DND-41 (cell line): ENCODE measurements at regions not wholly inside any gene's neighbourhood (a gene's known extent, or its start where the extent isn't known, plus 50 kb on each side); places are given as distances from the start of the nearest gene placed in this dataset.

ENCODE experiments used
- ATAC-seq: fragments of 200-7000 bp; cut with Tn5 transposase; 3 replicates; pipeline ENCODE4 v1.9.1; 2021; ENCODE audit warnings: low read depth; ENCODE audit not compliant: insufficient read depth
- DNase-seq: peaks from one replicate; pipeline ENCODE4 v3.0.0-alpha.2; 2020
- H2AFZ ChIP-seq: 2 replicates; pipeline ENCODE4 v1.6.0; 2012; ENCODE audit warnings: low read depth, low read length
- H3K27ac ChIP-seq: 2 replicates; pipeline ENCODE4 v1.5.1; 2012; ENCODE audit warnings: low read length, inconsistent platforms
- H3K27me3 ChIP-seq: fragments of 200-600 bp; sonication (generic); 2 replicates; pipeline ENCODE4 v1.6.0; 2012; ENCODE audit warnings: low read length, mild to moderate bottlenecking, inconsistent platforms; ENCODE audit not compliant: insufficient read depth, poor library complexity
- H3K36me3 ChIP-seq: 2 replicates; pipeline ENCODE4 v1.5.1; 2012; ENCODE audit warnings: low read length, inconsistent platforms; ENCODE audit not compliant: insufficient read depth
- H3K4me1 ChIP-seq: 2 replicates; pipeline ENCODE4 v1.5.1; 2012; ENCODE audit warnings: mild to moderate bottlenecking, low read length; ENCODE audit not compliant: insufficient read depth
- H3K4me2 ChIP-seq: 2 replicates; pipeline ENCODE4 v1.6.0; 2012; ENCODE audit warnings: mild to moderate bottlenecking, moderate library complexity, low read length, inconsistent platforms; ENCODE audit not compliant: insufficient read depth
- H3K4me3 ChIP-seq, 2 experiments: fragments of 200-600 bp in 1 of 2; shearing (Covaris generic) in 1 of 2; 2 replicates each; pipeline ENCODE4 v1.5.1; 2012 to 2016; ENCODE audit warnings: inconsistent platforms in 2 of 2, low read length in 2 of 2, mild to moderate bottlenecking in 2 of 2, low read depth in 1 of 2, moderate library complexity in 1 of 2
- H3K79me2 ChIP-seq: 2 replicates; pipeline ENCODE4 v1.6.0; 2012; ENCODE audit warnings: low read length, inconsistent platforms; ENCODE audit not compliant: insufficient read depth
- H3K9ac ChIP-seq: 2 replicates; pipeline ENCODE4 v1.6.0; 2012; ENCODE audit warnings: low read depth, mild to moderate bottlenecking, inconsistent platforms, low read length, moderate library complexity
- H3K9me3 ChIP-seq: 2 replicates; pipeline ENCODE4 v1.5.1; 2012; ENCODE audit warnings: low read length, moderate library complexity, mild to moderate bottlenecking, inconsistent platforms; ENCODE audit not compliant: insufficient read depth, severe bottlenecking
- H4K20me1 ChIP-seq: 2 replicates; pipeline ENCODE4 v1.6.0; 2012; ENCODE audit warnings: low read length; ENCODE audit not compliant: insufficient read depth
- CTCF ChIP-seq: IDR thresholded peaks from 2 replicates; pipeline ENCODE4 v1.5.1; 2012; ENCODE audit warnings: borderline replicate concordance, low read length, moderate library complexity, mild to moderate bottlenecking; ENCODE audit not compliant: poor library complexity, severe bottlenecking; ENCODE audit errors: extremely low read depth
- EZH2 ChIP-seq: IDR thresholded peaks from 3 replicates; pipeline ENCODE4 v1.6.1; 2012; ENCODE audit warnings: borderline replicate concordance, low read depth, mild to moderate bottlenecking, moderate library complexity, low read length, inconsistent platforms; ENCODE audit not compliant: severe bottlenecking

DNA sequence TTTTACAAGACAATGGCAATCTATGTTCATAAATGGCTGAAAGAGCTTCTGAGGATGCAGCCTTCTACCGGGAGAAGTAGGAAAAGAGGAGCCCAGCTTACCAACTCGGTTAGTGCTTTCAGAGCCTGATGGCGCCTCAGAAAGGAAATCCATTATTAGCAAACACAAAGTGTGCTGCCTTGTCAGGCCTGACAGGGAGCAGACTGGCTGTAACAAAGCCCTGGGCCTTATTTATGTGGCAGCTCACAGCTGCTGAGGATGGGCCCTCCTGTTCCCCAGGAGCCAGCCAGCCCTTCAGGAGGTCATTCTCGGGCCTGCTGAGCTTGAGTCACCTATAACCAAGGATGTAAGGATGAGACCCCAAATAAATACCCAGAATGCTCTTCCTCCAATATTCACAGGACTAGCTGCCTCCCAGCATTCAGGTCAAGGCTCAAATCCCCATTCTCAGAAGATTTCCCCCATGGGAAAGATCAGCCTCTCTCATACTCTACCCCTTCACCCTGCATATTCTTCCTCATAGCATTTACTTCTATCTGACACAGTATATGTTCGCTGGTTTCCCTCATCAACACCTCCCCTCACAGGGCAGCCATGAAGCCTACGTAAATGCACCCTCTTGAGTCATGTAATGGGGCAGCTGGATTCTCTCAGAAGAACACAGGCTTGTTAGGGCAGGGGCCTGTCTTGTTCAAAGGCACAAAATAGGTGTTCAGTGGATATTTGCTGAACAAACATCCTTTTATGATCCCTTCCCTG, 227.0 kb upstream of the RASGEF1B start:
- no peak overlapping the region for H2AFZ ChIP-seq
- H3K9ac ChIP-seq = no peak overlapping the region
- no peak for DNase-seq
- no peak overlapping the region for H3K4me2 ChIP-seq
- no peaks in the 10 kb centered on the region for H3K36me3 ChIP-seq
- no peaks in the 10 kb centered on the region for H3K27me3 ChIP-seq
- H3K4me1 ChIP-seq = no peaks in the 10 kb centered on the region
- no peak for ATAC-seq
- TF ChIP-seq EZH2 (no peak), CTCF (no peak)
- H3K27ac ChIP-seq = no peak overlapping the region
- no peaks in the 10 kb centered on the region for H3K79me2 ChIP-seq
- no peak overlapping the region for H3K4me3 ChIP-seq
- H4K20me1 ChIP-seq = no peaks in the 10 kb centered on the region
- no peaks in the 10 kb centered on the region for H3K9me3 ChIP-seq

- TF ChIP-seq CTCF (no peak), EZH2 (no peak)
- Histone ChIP-seq H3K36me3 (no peaks in the 10 kb centered on the region), H3K9ac (no peak overlapping the region), H3K4me2 (no peak overlapping the region), H4K20me1 (no peaks in the 10 kb centered on the region), H3K4me1 (no peaks in the 10 kb centered on the region), H2AFZ (no peak overlapping the region), H3K79me2 (no peaks in the 10 kb centered on the region), H3K4me3 (no peak overlapping the region), H3K9me3 (no peaks in the 10 kb centered on the region), H3K27me3 (no peaks in the 10 kb centered on the region), H3K27ac (no peak overlapping the region)
- no peak for DNase-seq
- no peak for ATAC-seq
These were observed 222.6 kb upstream of the RASGEF1B start for GRCh38 chr4:81694176-81694913.

- Histone ChIP-seq H3K4me1 (no peaks in the 10 kb centered on the region), H3K27ac (no peak overlapping the region), H3K4me3 (no peak overlapping the region), H4K20me1 (no peaks in the 10 kb centered on the region), H3K9me3 (no peaks in the 10 kb centered on the region), H3K27me3 (no peaks in the 10 kb centered on the region), H3K9ac (no peak overlapping the region), H2AFZ (no peak overlapping the region), H3K4me2 (no peak overlapping the region), H3K36me3 (no peaks in the 10 kb centered on the region), H3K79me2 (no peaks in the 10 kb centered on the region)
- no peak for DNase-seq
- no peak for TF ChIP-seq EZH2
- no peak for TF ChIP-seq CTCF
- ATAC-seq = no peak
These were observed 219.2 kb upstream of the RASGEF1B start for GRCh38 chr4:81690871-81691270.
